ENCODE measurements at regions not wholly inside any gene's neighbourhood (a gene's known extent, or its start where the extent isn't known, plus 50 kb on each side); places are given as distances from the start of the nearest gene placed in this dataset.

DNA sequence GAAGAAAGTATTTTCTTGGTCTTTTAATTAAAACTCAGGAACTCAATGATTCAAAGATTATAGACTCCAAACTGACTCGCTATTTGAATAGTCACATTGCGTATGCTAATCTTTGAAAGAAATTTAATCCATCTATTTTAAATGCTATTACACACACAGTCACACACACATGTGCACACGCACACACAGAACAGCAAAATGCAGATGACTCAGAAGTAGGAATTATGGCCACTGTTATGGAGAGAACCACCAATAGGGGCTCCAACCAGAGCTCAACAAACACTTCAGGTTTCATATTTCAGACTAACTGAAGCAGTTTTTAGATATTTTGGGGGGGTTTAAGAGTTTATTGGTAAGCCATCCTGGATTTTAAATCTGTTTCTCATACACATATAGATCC is 1917.9 kb downstream of the EFNA5 start:
- no peak overlapping the region for H3K4me3 ChIP-seq
- H3K9me3 ChIP-seq (ENCODE audit: low read depth, low read length): no peaks in the 10 kb centered on the region
- no peak overlapping the region for H3K27ac ChIP-seq
- H3K36me3 ChIP-seq (ENCODE audit: insufficient read depth, low read length): no peaks in the 10 kb centered on the region
- TF ChIP-seq EZH2 (IDR thresholded peaks at IDR 0.05) (no peak), FOXP2 (optimal IDR thresholded peaks at IDR 0.05; ENCODE audit: control extremely low read depth, extremely low read length, insufficient read depth) (no peak), POLR2AphosphoS5 (IDR thresholded peaks at IDR 0.05; ENCODE audit: borderline replicate concordance, low read depth, low read length) (no peak)
- no peak for DNase-seq (ENCODE audit: low read depth, low spot score)
- H3K9ac ChIP-seq (ENCODE audit: insufficient read length): no peak overlapping the region

- Histone ChIP-seq H3K36me3 (ENCODE audit: insufficient read depth, low read length) (no peaks in the 10 kb centered on the region), H3K9ac (ENCODE audit: insufficient read length) (no peak overlapping the region), H3K4me3 (no peak overlapping the region), H3K27ac (no peak overlapping the region), H3K9me3 (ENCODE audit: low read depth, low read length) (no peaks in the 10 kb centered on the region)
- no peak for TF ChIP-seq FOXP2 (optimal IDR thresholded peaks at IDR 0.05; ENCODE audit: control extremely low read depth, extremely low read length, insufficient read depth)
- TF ChIP-seq POLR2AphosphoS5 (IDR thresholded peaks at IDR 0.05; ENCODE audit: borderline replicate concordance, low read depth, low read length): no peak
- TF ChIP-seq EZH2 (IDR thresholded peaks at IDR 0.05): no peak
- no peak for DNase-seq (ENCODE audit: low read depth, low spot score)
These were observed 1918.8 kb downstream of the EFNA5 start for GRCh38 chr5:105751908-105752307.

- H3K9me3 ChIP-seq (ENCODE audit: low read depth, low read length): no peaks in the 10 kb centered on the region
These were observed 1925.6 kb downstream of the EFNA5 start for GRCh38 chr5:105745111-105745510.

DNA sequence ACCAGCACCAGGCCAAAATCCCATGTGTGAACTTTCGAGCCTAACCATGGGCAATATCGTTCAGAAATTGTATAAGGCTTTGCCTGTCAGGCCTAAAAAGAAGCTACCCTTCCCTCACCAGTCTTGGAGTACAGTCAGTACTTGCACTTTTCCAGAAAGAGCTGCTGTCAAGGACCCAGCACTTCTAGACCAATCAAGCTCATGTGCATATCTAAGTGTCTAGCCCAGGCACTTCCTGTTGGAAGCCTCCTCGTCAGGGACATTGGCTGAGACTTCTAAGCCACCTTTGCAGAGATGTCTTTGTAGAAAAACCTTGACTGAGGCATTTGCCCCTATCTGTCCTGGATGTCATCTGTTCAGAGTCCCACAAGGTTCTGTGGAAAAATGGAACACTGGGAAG is 1930.5 kb downstream of the EFNA5 start:
- Histone ChIP-seq H3K9me3 (ENCODE audit: low read depth, low read length) (no peaks in the 10 kb centered on the region), H3K27ac (no peak overlapping the region), H3K4me3 (no peak overlapping the region), H3K9ac (ENCODE audit: insufficient read length) (no peak overlapping the region), H3K36me3 (ENCODE audit: insufficient read depth, low read length) (no peaks in the 10 kb centered on the region)
- DNase-seq (ENCODE audit: low read depth, low spot score): no peak
- TF ChIP-seq POLR2AphosphoS5 (IDR thresholded peaks at IDR 0.05; ENCODE audit: borderline replicate concordance, low read depth, low read length) (no peak), EZH2 (IDR thresholded peaks at IDR 0.05) (no peak), FOXP2 (optimal IDR thresholded peaks at IDR 0.05; ENCODE audit: control extremely low read depth, extremely low read length, insufficient read depth) (no peak)

More at GRCh38 chr5:105745111-105745510, 1925.6 kb downstream of the EFNA5 start:
- DNase-seq (ENCODE audit: low read depth, low spot score): no peak
- Histone ChIP-seq H3K36me3 (ENCODE audit: insufficient read depth, low read length) (no peaks in the 10 kb centered on the region), H3K9ac (ENCODE audit: insufficient read length) (no peak overlapping the region), H3K4me3 (no peak overlapping the region), H3K27ac (no peak overlapping the region)
- TF ChIP-seq POLR2AphosphoS5 (IDR thresholded peaks at IDR 0.05; ENCODE audit: borderline replicate concordance, low read depth, low read length) (no peak), FOXP2 (optimal IDR thresholded peaks at IDR 0.05; ENCODE audit: control extremely low read depth, extremely low read length, insufficient read depth) (no peak), EZH2 (IDR thresholded peaks at IDR 0.05) (no peak)

DNA sequence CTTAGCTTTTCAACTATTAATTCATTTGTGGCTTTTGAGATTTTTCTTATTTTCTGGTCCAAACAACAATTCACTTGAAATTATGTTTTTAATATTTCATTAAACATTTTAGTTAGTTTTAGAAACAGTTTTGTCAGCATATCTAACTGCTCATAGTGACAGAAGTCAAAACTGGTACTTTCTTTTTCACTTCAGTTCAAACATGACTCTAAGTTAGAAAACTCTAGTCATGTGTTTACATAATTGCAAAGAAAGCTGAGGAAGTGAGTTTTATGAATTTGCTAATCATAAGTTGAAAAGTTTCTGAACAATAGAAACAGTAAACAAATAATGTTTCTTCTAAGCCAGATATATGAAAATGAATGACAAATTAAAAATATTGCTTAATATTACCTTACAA is 1931.0 kb downstream of the EFNA5 start:
- no peak overlapping the region for H3K9ac ChIP-seq (ENCODE audit: insufficient read length)
- H3K36me3 ChIP-seq (ENCODE audit: insufficient read depth, low read length): no peaks in the 10 kb centered on the region
- TF ChIP-seq EZH2 (IDR thresholded peaks at IDR 0.05) (no peak), POLR2AphosphoS5 (IDR thresholded peaks at IDR 0.05; ENCODE audit: borderline replicate concordance, low read depth, low read length) (no peak), FOXP2 (optimal IDR thresholded peaks at IDR 0.05; ENCODE audit: control extremely low read depth, extremely low read length, insufficient read depth) (no peak)
- no peak overlapping the region for H3K27ac ChIP-seq
- no peak for DNase-seq (ENCODE audit: low read depth, low spot score)
- H3K9me3 ChIP-seq (ENCODE audit: low read depth, low read length): no peaks in the 10 kb centered on the region
- no peak overlapping the region for H3K4me3 ChIP-seq

- no peaks in the 10 kb centered on the region for H3K9me3 ChIP-seq (ENCODE audit: low read depth, low read length)
- no peaks in the 10 kb centered on the region for H3K36me3 ChIP-seq (ENCODE audit: insufficient read depth, low read length)
- no peak overlapping the region for H3K27ac ChIP-seq
- no peak for DNase-seq (ENCODE audit: low read depth, low spot score)
- no peak for TF ChIP-seq EZH2 (IDR thresholded peaks at IDR 0.05)
- TF ChIP-seq FOXP2 (optimal IDR thresholded peaks at IDR 0.05; ENCODE audit: control extremely low read depth, extremely low read length, insufficient read depth): no peak
- no peak for TF ChIP-seq POLR2AphosphoS5 (IDR thresholded peaks at IDR 0.05; ENCODE audit: borderline replicate concordance, low read depth, low read length)
- H3K9ac ChIP-seq (ENCODE audit: insufficient read length): no peak overlapping the region
- no peak overlapping the region for H3K4me3 ChIP-seq
These were observed 1935.0 kb downstream of the EFNA5 start for GRCh38 chr5:105735704-105736103.

GRCh38 chr5:105730982-105731381 is 1939.8 kb downstream of the EFNA5 start:
- no peaks in the 10 kb centered on the region for H3K36me3 ChIP-seq (ENCODE audit: insufficient read depth, low read length)
- DNase-seq (ENCODE audit: low read depth, low spot score): peak; percentile 10
- no peak overlapping the region for H3K9ac ChIP-seq (ENCODE audit: insufficient read length)
- no peaks in the 10 kb centered on the region for H3K9me3 ChIP-seq (ENCODE audit: low read depth, low read length)
- no peak overlapping the region for H3K27ac ChIP-seq
- TF ChIP-seq EZH2 (IDR thresholded peaks at IDR 0.05): no peak
- H3K4me3 ChIP-seq: no peak overlapping the region

DNA sequence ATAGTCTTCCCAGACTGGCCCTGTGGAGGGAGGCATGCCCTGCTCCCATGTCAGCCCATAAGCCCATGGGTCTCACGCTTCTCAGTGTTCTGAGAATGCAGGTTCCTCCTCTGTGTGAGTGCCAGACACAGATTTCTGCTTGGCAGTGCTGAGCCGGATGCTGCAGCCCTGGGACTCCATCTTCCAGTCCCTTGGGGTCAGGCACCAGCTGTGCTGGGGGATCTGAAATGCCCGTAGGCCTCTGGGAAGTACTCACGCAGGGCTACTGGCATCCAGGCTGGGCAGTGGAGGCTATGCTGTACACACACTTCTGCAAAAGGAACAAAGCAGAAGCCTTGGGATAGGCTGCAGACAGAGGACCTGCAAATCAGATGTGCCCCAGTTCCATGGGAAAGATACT is 1944.6 kb downstream of the EFNA5 start:
- no peak overlapping the region for H3K9ac ChIP-seq (ENCODE audit: insufficient read length)
- H3K36me3 ChIP-seq (ENCODE audit: insufficient read depth, low read length): no peaks in the 10 kb centered on the region
- H3K9me3 ChIP-seq (ENCODE audit: low read depth, low read length): no peaks in the 10 kb centered on the region
- no peak for DNase-seq (ENCODE audit: low read depth, low spot score)
- TF ChIP-seq POLR2AphosphoS5 (IDR thresholded peaks at IDR 0.05; ENCODE audit: borderline replicate concordance, low read depth, low read length) (no peak), EZH2 (IDR thresholded peaks at IDR 0.05) (no peak), FOXP2 (optimal IDR thresholded peaks at IDR 0.05; ENCODE audit: control extremely low read depth, extremely low read length, insufficient read depth) (no peak)
- no peak overlapping the region for H3K27ac ChIP-seq
- no peak overlapping the region for H3K4me3 ChIP-seq

- TF ChIP-seq EZH2 (IDR thresholded peaks at IDR 0.05): no peak
- no peak for TF ChIP-seq FOXP2 (optimal IDR thresholded peaks at IDR 0.05; ENCODE audit: control extremely low read depth, extremely low read length, insufficient read depth)
- H3K9ac ChIP-seq (ENCODE audit: insufficient read length): no peak overlapping the region
- no peaks in the 10 kb centered on the region for H3K9me3 ChIP-seq (ENCODE audit: low read depth, low read length)
- no peak overlapping the region for H3K27ac ChIP-seq
- no peak overlapping the region for H3K4me3 ChIP-seq
- DNase-seq (ENCODE audit: low read depth, low spot score): no peak
- no peaks in the 10 kb centered on the region for H3K36me3 ChIP-seq (ENCODE audit: insufficient read depth, low read length)
These were observed 1962.3 kb downstream of the EFNA5 start for GRCh38 chr5:105708442-105708841.

All from SK-N-MC (cell line).